D721Med (cell line): ENCODE measurements at regions not wholly inside any gene's neighbourhood (a gene's known extent, or its start where the extent isn't known, plus 50 kb on each side); places are given as distances from the start of the nearest gene placed in this dataset.
"Not testable (repeated sequence)": the region's sequence is repeated elsewhere in the genome, so short reads cannot be mapped to it uniquely, and the experiment has no call there.

ENCODE experiments used
- DNase-seq: peaks from one replicate; pipeline ENCODE4 v3.0.0; 2011; ENCODE audit warnings: low spot score; ENCODE audit not compliant: insufficient read length
- FAIRE-seq: peaks from 2 replicates; lab custom pipeline; 2011; peaks lifted over from hg19 to GRCh38; lab: Jason Lieb, UNC
- TF ChIP-seq, protein P1 (sequence below): IDR thresholded peaks from 2 replicates; pipeline ENCODE4 v1.5.1; 2012; ENCODE audit warnings: mild to moderate bottlenecking, control low read depth; ENCODE audit not compliant: insufficient read depth; ENCODE audit errors: missing control alignments

DNA sequence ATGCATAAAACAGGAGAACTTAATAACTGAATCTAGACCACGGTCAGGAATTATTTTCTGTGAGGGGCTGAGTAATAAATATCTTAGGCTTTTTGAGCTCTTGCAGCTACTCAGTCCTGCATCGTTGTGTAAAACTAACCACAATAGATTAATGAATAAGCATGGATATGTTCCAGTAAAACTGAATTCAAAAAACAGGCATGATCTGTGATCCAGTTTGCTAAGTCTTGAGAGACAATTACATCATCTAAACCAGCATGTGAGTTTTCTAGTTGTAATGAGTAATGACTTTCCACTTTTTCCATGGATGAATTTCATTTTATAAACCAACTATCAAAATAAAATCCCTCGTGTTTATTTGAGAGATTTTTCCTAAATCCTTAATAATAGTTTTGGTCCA lies 336.8 kb downstream of the RFPL4B start:
- DNase-seq: no peak
- no peak for FAIRE-seq
- TF ChIP-seq, protein P1, sequence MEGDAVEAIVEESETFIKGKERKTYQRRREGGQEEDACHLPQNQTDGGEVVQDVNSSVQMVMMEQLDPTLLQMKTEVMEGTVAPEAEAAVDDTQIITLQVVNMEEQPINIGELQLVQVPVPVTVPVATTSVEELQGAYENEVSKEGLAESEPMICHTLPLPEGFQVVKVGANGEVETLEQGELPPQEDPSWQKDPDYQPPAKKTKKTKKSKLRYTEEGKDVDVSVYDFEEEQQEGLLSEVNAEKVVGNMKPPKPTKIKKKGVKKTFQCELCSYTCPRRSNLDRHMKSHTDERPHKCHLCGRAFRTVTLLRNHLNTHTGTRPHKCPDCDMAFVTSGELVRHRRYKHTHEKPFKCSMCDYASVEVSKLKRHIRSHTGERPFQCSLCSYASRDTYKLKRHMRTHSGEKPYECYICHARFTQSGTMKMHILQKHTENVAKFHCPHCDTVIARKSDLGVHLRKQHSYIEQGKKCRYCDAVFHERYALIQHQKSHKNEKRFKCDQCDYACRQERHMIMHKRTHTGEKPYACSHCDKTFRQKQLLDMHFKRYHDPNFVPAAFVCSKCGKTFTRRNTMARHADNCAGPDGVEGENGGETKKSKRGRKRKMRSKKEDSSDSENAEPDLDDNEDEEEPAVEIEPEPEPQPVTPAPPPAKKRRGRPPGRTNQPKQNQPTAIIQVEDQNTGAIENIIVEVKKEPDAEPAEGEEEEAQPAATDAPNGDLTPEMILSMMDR: no peak

DNA sequence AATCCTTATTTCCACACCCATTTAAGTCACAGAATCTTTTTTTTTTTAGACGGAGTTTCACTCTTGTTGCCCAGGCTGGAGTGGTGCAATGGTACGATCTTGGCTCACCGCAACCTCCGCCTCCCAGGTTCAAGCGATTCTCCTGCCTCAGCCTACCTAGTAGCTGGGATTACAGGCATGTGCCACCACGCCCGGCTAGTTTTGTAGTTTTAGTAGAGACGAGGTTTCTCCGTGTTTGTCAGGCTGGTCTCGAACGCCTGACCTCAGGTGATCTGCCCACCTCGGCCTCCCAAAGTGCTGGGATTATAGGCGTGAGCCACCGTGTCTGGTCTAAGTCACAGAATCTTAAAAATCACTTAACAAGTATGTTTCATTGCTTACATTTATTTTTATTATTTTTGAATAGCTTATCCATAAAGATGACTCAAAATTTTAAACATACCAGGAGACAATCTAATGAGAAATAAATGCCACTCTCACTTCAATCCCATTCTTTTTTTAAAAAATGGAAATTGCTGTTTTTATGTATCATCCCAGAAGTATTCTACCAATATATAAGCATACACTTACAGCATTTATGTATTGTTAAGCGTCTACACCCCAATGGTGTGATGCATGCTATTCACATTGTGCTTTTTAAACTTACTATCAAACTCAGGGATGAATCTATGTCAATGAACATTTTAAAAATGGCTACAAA lies 338.5 kb downstream of the RFPL4B start:
- FAIRE-seq, DNase-seq: not testable (repeated sequence)

DNA sequence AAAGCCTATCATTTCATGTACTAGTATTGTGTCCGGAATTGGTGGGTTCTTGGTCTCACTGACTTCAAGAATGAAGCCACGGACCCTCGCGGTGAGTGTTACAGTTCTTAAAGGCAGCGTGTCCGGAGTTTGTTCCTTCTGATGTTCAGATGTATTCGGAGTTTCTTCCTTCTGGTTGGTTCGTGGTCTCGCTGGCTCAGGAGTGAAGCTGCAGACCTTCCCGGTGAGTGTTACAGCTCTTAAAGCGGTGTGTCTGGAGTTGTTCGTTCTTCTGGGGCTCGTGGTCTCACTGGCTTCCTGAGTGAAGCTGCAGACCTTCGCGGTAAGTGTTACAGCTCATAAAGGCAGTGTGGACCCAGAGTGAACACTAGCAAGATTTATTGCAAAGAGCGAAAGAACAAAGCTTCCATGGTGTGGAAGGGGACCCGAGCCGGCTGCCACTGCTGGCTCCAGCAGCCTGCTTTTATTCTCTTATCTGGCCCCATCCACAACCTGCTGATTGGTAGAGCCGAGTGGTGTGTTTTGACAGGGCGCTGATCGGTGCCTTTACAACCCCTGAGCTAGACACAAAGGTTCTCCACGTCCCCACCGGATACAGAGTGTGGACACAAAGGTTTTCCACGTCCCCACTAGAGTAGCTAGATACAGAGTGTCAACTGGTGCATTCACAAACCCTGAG lies 341.5 kb downstream of the RFPL4B start:
- DNase-seq, FAIRE-seq: not testable (repeated sequence)

DNA sequence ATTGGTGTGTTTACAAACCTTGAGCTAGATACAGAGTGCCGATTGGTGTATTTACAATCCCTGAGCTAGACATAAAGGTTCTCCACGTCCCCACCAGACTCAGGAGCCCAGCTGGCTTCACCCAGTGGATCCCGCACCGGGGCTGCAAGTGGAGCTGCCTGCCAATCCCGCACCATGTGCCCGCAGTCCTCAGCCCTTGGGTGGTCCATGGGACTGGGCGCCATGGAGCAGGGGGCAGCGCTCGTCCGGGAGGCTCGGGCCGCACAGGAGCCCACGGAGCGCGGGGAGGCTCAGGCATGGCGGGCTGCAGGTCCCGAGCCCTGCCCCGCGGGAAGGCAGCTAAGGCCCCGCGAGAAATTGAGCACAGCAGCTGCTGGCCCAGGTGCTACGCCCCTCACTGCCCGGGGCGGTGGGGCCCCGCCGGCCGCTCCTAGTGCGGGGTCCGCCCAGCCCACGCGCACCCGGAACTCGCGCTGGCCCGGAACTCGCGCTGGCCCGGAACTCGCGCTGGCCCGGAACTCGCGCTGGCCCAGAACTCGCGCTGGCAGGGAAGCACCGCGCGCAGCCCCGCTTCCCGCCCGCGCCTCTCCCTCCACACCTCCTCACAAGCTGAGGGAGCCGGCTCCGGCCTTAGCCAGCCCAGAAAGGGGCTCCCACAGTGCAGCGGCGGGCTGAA lies 342.2 kb downstream of the RFPL4B start:
- not testable (repeated sequence) for DNase-seq, FAIRE-seq

DNA sequence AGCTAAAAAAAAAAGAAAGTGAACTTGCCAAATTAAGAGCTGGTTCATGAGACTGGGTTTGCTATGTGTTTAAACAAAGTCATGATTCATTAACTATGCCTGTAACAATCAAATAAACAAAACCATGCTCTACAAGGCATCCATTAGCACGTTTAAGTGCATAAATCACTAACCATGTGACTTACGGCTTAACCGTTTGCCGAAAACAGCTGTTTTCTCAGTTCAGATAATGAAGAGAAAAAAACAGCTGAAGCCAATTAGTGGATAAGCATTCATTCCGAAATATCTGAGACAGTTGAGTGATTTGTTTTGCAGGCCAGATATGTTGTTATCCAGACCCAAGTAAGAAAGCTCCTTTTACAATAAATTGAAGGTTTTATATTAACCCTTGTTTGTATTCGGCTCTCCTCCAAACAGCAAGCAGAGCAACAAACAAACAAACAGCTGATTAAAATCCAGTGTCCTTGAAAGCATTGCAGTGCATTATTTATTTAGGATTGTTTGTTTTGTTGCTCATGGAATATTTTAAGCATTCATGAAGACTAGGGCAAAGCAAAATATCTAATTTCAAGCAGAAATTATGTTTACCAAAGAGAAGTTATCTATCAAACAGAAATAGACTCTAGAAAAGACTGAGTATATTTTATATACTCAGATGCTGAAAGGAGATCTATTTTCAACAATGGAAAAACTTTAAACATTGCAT lies 343.5 kb downstream of the RFPL4B start:
- TF ChIP-seq, protein P1: no peak
- peak; percentile 6 for FAIRE-seq
- DNase-seq: no peak

DNA sequence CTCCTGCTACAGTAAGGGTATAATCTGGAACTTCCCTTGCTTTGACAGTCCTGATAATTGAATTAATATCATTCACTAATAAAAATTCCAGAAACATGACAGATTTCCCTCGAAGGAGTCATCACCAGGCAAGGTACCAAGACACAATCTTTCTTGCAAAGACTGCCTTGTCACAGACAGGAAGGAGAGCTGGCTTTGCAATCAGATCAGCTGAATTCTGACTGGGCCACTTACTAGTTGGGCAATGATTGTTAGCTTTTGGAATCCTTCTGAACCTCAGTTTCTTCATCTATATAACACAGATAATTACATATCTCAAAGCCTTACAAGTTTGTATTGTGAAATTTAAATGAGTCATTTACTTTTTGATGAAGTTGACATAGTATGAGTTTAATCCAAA lies 344.2 kb downstream of the RFPL4B start:
- DNase-seq: no peak
- TF ChIP-seq, protein P1: no peak
- FAIRE-seq: no peak

DNA sequence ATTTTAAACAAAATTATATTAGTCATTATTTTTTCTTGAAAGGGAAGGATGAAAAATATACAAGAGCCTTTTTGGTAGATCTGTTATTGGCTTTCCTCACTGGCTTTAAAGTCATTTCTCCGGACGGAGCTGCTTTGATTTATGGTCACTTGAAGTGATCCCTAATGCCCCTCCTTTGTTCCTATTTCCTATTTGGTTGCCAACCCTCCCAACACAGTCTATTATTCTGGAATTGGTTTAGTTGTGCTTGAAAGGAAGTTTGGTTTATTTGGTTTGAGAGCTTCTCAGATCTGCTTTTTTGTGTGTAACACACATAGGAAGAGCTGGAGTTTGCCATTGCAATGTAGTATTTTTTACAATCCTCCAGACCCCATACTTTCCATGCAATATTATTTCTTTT lies 347.9 kb downstream of the RFPL4B start:
- TF ChIP-seq, protein P1: no peak
- DNase-seq: no peak
- FAIRE-seq: no peak

DNA sequence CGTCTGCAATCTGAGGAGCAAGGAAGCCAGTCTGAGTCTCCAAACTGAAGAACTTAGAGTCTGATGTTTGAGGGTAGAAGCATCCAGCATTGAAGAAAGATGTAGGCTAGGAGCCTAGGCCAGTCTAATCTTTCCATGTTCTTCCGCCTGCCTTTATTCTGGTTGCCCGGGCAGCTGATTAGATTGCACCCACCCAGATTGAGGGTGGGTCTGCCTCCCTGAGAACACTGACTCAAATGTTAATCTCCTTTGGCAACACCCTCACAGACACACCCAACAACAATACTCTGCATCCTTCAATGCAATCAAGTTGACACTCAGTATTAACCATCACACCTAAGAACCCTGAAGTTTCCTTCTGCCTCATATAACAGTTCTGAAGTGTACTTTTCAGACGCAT lies 350.1 kb downstream of the RFPL4B start:
- DNase-seq: no peak
- TF ChIP-seq, protein P1: no peak
- no peak for FAIRE-seq
